HG03196 (cell line): ENCODE measurements at regions not wholly inside any gene's neighbourhood (a gene's known extent, or its start where the extent isn't known, plus 50 kb on each side); places are given as distances from the start of the nearest gene placed in this dataset.

Source experiments
- ATAC-seq: cut with Tn5 transposase; IDR thresholded peaks from one replicate; pipeline ENCODE4 v1.9.1; 2021; ENCODE audit not compliant: unreplicated experiment

DNA sequence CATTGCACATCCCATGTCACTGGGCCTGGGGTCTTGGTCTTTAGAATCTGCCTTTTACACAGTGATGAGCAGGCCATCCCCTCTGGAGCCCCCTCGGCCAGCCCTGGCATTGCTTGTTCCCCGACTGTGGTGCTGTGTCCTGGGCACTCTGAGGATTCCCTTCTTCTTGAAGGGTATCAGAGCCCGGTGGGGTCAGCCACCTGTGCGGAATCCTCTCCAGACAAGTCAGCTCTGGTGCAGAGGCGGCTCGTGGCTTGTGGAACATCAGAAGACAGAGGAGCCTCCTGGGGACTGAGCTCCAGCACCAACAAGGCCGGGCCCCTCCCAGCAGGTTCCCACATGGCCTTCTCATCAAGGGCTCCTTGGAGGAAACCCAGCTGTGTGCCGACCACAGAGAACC lies 57.9 kb upstream of the AJAP1 start:
- ATAC-seq, result no peak

DNA sequence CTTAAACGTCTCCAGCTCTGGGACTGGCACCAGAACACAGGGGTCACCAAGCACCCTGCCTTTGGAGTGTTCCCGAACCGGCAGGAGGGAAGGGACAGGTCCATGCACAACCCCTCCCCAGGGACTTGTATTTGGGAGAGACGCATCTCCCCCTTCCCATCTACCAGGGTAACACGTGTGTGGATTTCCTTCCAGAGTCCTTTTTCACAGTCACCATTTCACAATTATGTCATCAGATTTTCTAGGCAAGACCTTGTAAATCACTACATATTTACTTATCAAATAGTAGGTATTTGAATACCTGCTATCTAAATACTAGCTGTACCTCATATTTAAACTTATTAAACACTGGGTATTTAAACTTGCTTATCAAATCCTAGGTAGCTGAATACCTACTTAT lies 57.4 kb upstream of the AJAP1 start:
- ATAC-seq, result no peak

DNA sequence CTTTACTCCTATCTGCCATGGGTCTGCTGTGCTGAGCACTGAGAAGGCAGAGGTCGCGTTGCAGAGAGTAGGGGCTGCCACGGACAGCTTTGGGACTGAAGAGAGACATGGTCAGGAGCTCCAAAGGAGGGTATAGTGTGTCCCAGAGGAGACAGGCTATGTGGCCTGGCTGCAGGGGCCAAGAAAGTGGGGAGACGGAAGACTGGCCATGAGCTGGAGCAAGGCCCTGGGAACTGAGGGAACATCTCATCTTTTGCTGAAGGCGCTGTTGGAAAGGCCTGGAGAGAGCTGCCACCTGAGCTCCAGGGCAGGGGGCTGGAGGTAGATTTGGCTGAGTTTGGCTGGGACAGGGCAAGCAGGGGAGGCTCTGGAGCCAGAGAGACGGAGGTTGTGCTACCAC lies 55.8 kb upstream of the AJAP1 start:
- no peak for ATAC-seq

DNA sequence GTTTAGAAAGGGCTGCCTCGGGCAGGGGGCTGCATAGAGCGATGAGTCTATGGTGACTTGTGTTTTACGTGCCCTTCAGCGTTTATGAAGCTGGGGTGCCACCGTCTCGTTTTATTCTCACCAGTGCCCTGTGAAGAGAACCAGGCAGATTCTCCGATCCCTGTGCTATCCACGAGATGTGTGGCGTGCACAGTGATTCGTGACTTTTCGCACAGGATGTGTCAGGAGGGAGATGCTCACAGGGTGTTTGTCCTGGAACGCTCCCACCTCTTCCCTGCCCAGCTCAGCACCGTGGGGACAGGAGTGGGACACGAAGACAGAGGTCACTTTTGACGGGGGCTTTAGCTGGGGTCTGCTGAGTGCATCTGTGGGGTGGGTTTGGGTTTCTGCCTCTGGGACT lies 54.9 kb upstream of the AJAP1 start:
- no peak for ATAC-seq

DNA sequence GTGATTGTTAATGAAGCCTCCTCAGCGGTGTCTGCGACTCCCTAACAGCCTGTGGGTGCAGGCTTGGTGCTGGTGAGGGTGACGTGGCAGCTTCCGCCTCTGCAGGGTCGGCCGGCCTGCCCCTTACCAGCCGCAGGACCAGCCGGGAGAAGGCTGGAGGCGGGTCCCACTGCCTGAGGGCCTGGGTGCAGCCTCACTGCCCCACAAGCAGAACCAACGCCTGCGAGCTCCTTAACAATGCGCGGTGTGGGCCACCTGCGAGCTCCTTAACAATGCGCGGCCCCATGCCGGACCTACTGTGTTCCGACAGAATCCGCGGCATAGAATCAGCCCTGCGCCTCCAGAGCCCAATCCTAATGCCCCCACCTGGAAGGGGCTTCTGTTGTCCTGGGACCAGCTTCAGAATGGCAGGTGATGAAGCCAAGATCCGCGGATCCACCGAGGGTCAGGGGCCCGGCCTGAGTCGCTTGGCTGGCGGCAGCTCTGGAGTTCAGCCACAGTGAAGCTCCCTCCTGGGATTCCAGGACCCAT lies 54.4 kb upstream of the AJAP1 start:
- ATAC-seq, result no peak

DNA sequence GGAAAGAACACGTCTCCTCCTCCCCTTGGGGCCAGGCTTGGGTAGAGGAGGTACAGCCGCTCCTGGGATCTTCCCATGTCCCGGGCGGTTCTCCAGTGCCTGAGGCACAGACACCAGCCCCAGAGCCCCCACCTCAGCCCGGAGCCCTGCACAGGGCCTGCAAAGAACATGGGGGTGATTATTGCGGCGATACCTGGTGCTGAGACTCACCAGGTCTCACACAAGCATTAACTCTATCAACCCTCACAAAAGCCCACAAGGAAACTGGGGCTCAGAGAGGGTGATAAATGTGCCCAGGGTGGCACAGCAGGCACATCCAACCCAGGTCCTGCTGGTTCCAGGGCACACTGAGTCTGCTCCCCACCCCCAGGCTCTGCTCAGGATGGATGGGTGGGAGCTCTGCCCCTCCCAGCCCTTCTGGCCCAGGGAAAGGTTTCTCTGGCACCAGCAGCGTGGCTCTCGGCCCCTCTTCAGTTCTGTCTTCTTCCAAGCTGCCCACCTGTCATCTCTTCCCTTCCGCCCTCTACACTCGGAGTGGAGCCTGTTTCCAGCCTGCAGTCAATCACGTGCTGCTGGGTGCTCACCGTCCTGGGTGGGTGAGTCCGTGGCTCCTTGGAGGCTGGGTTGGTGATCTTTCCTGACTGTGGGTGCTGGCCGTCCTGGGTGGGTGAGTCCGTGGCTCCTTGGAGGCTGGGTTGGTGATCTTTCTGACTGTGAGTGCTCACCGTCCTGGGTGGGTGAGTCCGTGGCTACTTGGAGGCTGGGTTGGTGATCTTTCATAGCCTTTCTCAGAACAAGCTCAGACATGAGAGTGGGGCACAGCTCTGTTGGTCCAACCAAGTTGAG lies 53.6 kb upstream of the AJAP1 start:
- ATAC-seq, result no peak

DNA sequence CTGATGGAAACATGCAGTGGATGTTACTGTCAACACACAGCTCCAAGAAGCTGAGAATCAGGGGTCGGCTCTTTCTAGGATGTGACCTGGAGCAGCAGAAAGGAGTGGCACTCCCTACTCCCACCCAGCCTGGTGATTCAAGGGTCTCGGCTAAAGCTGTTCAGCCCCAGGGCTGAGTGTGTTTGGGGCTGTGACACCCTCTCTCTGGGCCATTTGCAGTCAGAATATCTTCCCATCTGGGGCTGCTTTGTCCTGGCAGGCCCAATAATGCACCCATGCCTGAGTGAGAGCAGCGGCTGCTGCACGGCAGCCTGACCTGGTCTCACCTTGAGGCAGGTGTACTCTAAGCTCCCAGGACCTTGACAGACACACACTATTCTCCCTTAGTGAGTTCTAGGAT lies 52.5 kb upstream of the AJAP1 start:
- no peak for ATAC-seq

DNA sequence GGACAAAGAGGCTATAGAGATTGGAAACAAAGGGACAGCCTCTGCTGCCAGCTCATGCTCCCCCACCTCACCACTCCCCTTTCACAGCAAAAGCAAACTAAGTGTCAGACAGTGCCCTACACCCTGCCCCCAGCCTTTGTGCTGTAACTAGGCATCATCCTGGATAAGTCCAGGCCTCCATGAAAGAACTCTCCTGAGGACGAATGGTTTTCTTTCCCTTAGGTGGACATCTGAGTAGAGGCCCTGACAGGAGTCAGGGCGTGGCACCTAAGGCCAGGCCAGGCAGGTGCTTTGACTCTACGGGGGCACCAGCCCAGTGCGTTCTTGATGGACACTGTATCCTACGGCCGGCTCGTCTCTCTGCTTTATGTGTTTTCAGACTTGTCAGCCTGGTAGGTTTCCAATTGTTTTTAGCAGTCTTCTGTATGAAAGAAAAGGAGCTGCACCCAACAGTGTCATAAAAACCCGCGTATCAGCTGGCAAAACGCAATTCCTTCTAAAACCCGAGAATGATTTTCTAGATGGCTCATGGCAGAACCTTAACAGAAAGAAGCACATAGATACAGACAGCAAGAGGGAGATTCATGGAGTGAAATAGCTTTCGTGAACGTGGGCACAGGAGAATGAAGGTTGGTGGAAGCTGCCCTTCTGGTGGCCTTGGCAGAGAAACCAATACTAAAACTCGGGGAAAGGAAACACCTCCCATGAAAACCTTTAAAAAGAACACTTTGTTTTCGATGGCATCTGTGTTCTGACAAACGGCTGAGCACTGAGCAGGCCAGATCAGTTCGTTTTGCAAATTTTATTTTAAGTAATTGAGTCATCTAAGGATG lies 51.7 kb upstream of the AJAP1 start:
- no peak for ATAC-seq

DNA sequence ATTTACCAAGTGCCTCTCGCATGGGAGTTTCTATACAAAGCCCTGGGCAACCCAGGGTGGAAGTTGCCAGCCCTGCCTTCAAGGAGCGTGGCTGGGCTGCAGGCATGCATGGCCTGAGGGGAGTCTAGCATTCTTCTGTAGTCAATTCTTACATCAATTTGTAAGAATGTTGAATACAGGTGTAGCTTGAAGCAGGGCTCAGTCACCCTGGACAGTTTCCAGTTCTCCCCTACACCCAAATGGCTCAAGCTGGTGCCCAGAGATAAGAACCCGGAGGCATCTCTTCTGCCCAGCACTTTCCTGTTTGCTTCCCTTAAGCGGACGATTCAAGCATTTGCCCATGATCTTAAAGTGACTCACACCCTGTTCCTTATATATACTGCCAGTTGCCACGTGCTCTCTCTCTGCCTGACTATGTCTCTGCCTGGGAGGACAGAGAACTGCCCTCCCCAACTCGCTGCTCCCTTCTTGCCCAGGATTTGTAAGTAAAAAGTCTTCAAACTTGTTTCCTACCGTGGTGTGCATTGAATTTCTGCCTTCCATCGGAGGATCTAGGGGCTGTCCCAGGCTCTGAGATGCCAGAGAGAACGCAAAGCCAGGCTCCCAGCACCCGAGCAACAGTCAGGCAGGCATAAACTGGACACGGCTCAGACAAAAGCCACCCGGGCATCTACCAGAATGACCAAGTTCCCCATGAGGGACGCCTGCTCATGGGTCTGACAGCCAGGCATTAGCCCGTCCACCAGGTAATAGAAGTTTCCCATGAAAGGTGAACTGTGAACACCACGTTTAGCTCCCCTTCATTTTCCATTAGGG lies 50.9 kb upstream of the AJAP1 start:
- ATAC-seq, result no peak
